ENCODE measurements at regions not wholly inside any gene's neighbourhood (a gene's known extent, or its start where the extent isn't known, plus 50 kb on each side); places are given as distances from the start of the nearest gene placed in this dataset.

GRCh38 chr14:26932606-26933005 lies 334.8 kb upstream of the NOVA1 start:
- DNase-seq = no peak

- DNase-seq = no peak
Measured at GRCh38 chr14:26933431-26933830, 335.6 kb upstream of the NOVA1 start.

- no peak for DNase-seq
Measured at GRCh38 chr14:26934151-26934550, 336.3 kb upstream of the NOVA1 start.

DNA sequence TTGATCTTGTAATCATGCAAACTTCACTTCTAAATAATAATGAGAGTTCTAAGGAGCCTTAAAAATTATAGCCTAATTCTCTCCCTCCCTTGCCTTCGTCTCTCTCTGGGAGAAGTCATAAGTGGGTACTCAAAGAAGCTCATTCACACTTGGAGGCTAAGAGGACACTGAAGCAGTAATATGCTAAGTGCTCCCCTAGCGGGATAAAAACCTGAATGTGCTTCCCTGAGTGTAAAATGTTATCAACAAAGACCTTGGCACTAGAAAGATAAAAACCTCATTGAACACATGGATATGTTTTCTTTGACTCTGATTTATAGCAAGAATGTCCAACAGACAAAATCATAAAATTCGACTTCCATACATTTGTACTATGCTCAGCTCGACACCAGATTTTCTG lies 337.9 kb upstream of the NOVA1 start:
- DNase-seq = peak; percentile 88

DNA sequence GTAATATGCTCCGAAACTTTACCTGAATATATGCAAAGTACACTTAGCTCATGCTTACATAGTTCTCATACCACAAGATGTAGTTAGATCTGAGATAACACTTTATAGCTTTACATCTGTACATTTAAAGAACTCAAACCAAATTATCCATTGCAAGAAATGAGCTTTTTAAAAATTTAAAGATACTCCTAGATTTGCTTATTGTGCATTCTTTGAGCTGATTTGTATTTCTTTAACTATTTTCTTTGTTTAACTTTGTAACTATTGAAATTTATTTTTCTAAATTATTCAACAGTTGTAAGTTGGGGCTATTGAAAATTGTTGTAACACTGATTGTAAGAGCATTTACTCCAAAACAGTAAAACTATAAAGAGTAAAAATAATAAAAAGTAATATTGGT lies 340.2 kb upstream of the NOVA1 start:
- DNase-seq = no peak

- no peak for DNase-seq
Measured at GRCh38 chr14:26939755-26940154, 341.9 kb upstream of the NOVA1 start.

DNA sequence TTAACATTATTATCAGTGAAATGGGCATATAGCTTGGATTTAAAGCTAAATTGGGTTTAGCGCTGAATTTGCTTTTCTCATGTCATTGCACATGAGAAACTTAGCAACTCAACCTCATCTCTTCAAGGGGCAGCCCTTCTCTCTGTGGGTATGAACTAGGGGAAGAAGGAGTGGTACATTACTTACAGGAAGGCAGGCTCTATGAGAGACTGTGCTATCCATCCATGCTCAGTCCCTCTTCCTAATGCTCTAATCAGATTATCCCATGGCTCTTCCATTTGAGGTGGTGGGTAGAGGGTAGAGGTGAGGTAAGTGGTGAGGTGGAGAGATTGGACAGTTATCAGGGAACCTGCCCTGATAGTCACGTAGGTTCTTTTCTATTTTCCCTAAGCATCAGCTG lies 343.7 kb upstream of the NOVA1 start:
- DNase-seq = no peak

- peak; percentile 71 for DNase-seq
Measured at GRCh38 chr14:26947265-26947664, 349.4 kb upstream of the NOVA1 start.

DNA sequence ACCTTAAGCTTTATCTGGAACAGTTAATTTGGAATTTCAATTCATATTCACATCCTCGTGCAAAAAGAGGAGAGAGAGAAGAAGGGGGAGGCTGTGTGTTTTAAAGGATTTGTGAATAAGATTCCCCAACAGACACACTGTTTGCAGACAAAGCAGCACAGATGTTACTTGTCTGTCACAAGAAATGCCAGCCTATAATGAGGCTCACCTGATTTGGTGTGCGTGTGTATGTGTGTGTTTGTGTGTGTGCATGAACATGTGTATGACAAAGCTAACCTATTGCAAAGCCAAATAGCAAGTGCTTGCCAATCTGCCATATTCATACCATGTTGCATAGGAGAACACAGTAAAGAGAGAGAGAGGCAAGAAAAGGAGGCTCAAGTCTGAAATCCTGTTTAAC lies 361.6 kb upstream of the NOVA1 start:
- no peak for DNase-seq

- DNase-seq = peak; percentile 99
Measured at GRCh38 chr14:26959972-26960660, 362.3 kb upstream of the NOVA1 start.

DNA sequence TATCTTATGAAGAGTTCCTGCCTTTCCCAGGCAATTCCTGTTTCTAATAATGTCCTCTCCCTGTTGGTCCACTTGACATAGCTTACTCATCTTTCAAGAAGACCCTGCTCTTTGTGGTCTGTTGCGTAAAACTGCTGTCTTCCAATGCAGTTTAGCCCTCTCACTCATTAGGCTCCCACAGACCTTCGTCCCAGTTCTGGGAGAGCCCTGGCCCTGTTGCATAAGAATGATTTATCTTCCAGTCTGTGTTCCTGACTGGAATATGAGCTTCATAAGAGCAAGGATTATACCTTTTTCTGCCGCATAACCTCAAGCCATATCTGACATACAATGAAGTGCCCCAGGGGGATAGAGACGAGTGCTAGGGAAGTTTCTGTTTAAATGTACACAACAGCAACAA lies 365.9 kb upstream of the NOVA1 start:
- no peak for DNase-seq

GRCh38 chr14:26965490-26965889 lies 367.7 kb upstream of the NOVA1 start:
- DNase-seq = no peak

DNA sequence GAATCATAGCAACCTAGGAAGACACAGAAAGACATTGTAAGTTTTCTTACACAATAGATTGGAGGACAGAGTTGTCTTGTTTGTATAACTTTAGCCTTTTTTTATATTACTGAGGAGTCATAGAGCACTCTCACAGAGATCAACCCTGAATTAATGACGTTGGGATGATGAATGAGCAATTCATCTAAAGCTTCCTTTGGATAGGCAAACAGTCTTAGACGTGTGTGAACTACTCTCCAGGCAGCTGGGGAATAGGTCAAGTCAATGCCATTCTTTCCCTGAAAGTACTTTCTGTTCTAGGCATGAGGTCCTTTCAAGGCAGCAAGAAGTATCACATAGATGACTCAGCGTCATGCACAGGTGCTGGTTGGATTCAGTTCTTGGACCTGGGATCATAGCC lies 369.1 kb upstream of the NOVA1 start:
- no peak for DNase-seq

DNA sequence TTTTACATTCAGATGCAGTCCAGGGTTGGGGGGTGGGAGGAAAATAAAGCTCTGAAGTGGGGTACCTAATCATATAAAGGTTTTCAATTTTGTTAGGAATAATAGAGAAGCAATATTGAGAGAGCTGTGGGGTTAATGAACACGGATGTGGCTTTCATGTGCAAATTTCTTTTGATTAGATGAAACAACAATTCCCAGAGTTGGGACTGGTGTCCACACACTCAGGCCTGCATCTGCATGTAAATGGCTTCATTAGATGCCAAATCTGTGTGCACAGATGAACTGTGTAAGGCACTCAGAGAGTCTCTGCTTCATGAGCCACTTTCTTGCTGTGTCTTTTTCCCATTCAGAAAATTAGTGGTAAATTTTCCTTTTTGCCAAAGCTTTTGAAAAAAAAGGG lies 377.1 kb upstream of the NOVA1 start:
- no peak for DNase-seq

GRCh38 chr14:26982071-26982470 lies 384.2 kb upstream of the NOVA1 start:
- no peak for DNase-seq

DNA sequence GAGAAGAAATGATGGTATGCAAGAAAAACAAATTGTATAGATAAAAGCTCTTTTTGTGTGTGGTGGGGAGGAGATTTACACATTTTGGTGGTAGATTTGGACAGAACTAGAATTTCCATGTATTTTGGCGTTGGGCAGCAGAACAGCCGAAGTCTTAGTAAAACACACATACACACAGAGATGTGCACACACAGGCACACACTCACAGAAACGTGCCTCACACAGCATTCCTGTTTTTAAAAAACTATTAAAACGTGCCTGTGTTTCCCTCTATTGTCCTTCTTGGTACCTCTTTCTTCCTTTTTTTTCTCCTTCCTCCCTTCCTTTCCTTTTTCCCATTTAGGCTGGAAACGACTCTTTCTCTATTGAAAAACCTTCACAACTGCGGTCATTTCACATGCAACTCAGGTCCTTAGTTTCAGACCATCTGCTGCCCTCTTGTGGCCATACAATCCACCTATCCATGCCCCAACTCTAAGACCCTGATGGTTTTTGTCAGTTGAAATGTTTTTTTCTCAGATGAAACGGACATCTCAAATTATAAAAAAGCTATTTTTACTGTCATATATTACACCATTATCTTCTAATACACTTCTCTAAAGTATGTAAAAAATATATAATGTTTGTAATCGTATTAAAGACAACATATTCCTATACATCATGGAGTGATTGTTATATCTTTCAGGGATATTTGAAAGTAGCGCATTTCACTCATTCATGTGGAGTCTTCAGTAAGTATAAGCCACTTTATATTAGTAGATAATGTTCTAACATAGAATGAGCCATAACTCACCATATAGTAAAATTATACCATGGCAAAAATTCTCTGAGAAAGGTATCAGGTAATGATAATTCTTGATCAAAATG lies 386.7 kb upstream of the NOVA1 start:
- DNase-seq = no peak

GRCh38 chr14:26987744-26988363 lies 390.0 kb upstream of the NOVA1 start:
- no peak for DNase-seq

DNA sequence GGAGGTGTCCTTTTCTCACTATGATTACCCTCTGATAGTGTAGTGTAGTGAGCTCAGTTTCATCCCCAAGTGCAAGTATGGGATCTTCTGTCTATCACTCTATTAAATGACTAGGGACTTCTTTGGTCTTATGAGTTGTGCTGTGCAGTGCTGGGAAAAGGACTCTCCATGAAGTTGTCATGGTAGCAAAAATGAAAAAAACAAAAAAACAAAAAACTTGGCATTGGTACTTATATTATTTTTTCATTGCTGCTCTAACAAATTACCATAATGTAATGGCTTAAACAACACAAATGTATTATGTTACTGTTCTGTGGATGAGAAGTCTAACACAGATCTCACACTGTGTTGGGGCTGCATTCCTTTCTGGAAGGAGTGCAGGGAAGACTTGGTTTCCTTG lies 393.1 kb upstream of the NOVA1 start:
- no peak for DNase-seq

- DNase-seq = no peak
Measured at GRCh38 chr14:26992403-26993115, 394.7 kb upstream of the NOVA1 start.

GRCh38 chr14:26993556-26993955 lies 395.7 kb upstream of the NOVA1 start:
- no peak for DNase-seq

- DNase-seq = no peak
Measured at GRCh38 chr14:26995301-26995700, 397.5 kb upstream of the NOVA1 start.

GRCh38 chr14:26996246-26996645 lies 398.4 kb upstream of the NOVA1 start:
- no peak for DNase-seq

- DNase-seq = no peak
Measured at GRCh38 chr14:27002179-27002578, 404.3 kb upstream of the NOVA1 start.

Measured in DMS79 treated with DMSO at 0.1 percent for 48 hours (cell line).